H9 (cell line): ENCODE measurements at regions not wholly inside any gene's neighbourhood (a gene's known extent, or its start where the extent isn't known, plus 50 kb on each side); places are given as distances from the start of the nearest gene placed in this dataset.

ENCODE experiments used
- DNase-seq: peaks from one replicate; pipeline ENCODE4 v3.0.0-alpha.2; 2017
- H2AFZ ChIP-seq: one replicate; pipeline ENCODE4 v1.6.1; 2013; ENCODE audit warnings: mild to moderate bottlenecking, low read length, control low read depth, moderate library complexity
- H2AK5ac ChIP-seq: 2 replicates; pipeline ENCODE4 v1.6.1; 2013; ENCODE audit warnings: low read length, control low read depth, mixed read lengths; ENCODE audit not compliant: insufficient read length
- H2BK120ac ChIP-seq: one replicate; pipeline ENCODE4 v1.6.1; 2013; ENCODE audit warnings: low read depth, mild to moderate bottlenecking, low read length, control low read depth, inconsistent platforms; ENCODE audit not compliant: poor library complexity, severe bottlenecking
- H2BK12ac ChIP-seq: 2 replicates; pipeline ENCODE4 v1.6.1; 2013; ENCODE audit warnings: low read length, control low read depth, mixed read lengths, low read depth; ENCODE audit not compliant: insufficient read length
- H2BK15ac ChIP-seq: 2 replicates; pipeline ENCODE4 v1.6.1; 2013; ENCODE audit warnings: low read depth, low read length, control low read depth
- H2BK20ac ChIP-seq: one replicate; pipeline ENCODE4 v1.6.1; 2013; ENCODE audit warnings: low read depth, mild to moderate bottlenecking, low read length, control low read depth, inconsistent platforms; ENCODE audit not compliant: poor library complexity, severe bottlenecking
- H2BK5ac ChIP-seq: 2 replicates; pipeline ENCODE4 v1.6.1; 2013; ENCODE audit warnings: low read length, control low read depth, mixed read lengths; ENCODE audit not compliant: insufficient read length
- H3K14ac ChIP-seq: 2 replicates; pipeline ENCODE4 v1.6.1; 2013; ENCODE audit warnings: low read length, control low read depth; ENCODE audit not compliant: insufficient read depth
- H3K18ac ChIP-seq: 2 replicates; pipeline ENCODE4 v1.6.1; 2013; ENCODE audit warnings: low read depth, mild to moderate bottlenecking, mixed read lengths, low read length, control low read depth; ENCODE audit not compliant: insufficient read length
- H3K23ac ChIP-seq: 2 replicates; pipeline ENCODE4 v1.6.1; 2013; ENCODE audit warnings: low read length, control low read depth, mixed read lengths, low read depth; ENCODE audit not compliant: insufficient read length
- H3K23me2 ChIP-seq: 2 replicates; pipeline ENCODE4 v1.6.1; 2013; ENCODE audit warnings: low read depth, mild to moderate bottlenecking, mixed read lengths, low read length, control low read depth; ENCODE audit not compliant: insufficient read length, poor library complexity, severe bottlenecking
- H3K27ac ChIP-seq: 2 replicates; pipeline ENCODE4 v1.5.1; 2013; ENCODE audit warnings: low read length, control low read depth, mixed read lengths, low read depth; ENCODE audit not compliant: insufficient read length
- H3K27me3 ChIP-seq: 2 replicates; pipeline ENCODE4 v1.6.1; 2013; ENCODE audit warnings: low read length, control low read depth, inconsistent platforms; ENCODE audit not compliant: insufficient read depth
- H3K4ac ChIP-seq: 2 replicates; pipeline ENCODE4 v1.6.1; 2013; ENCODE audit warnings: low read depth, mild to moderate bottlenecking, control low read depth, inconsistent platforms, low read length, moderate library complexity
- H3K4me1 ChIP-seq: 2 replicates; pipeline ENCODE4 v1.6.1; 2013; ENCODE audit warnings: low read length, control low read depth, inconsistent platforms; ENCODE audit not compliant: insufficient read depth
- H3K4me2 ChIP-seq: 2 replicates; pipeline ENCODE4 v1.6.1; 2013; ENCODE audit warnings: low read length, control low read depth, mixed read lengths; ENCODE audit not compliant: insufficient read length, insufficient read depth
- H3K56ac ChIP-seq: 2 replicates; pipeline ENCODE4 v1.6.1; 2013; ENCODE audit warnings: low read depth, mild to moderate bottlenecking, mixed read lengths, low read length, control low read depth; ENCODE audit not compliant: insufficient read length
- H3K79me1 ChIP-seq: 2 replicates; pipeline ENCODE4 v1.6.1; 2013; ENCODE audit warnings: low read depth, mild to moderate bottlenecking, moderate library complexity, low read length, control low read depth, inconsistent platforms; ENCODE audit not compliant: insufficient read depth, poor library complexity, severe bottlenecking
- H3K79me2 ChIP-seq: 2 replicates; pipeline ENCODE4 v1.6.1; 2013; ENCODE audit warnings: low read length, control low read depth, inconsistent platforms; ENCODE audit not compliant: insufficient read depth
- H3K9ac ChIP-seq: 2 replicates; pipeline ENCODE4 v1.6.1; 2013; ENCODE audit warnings: low read length, control low read depth, mixed read lengths; ENCODE audit not compliant: insufficient read length; ENCODE audit errors: extremely low read depth
- H3K9me3 ChIP-seq: one replicate; pipeline ENCODE4 v1.6.1; 2013; ENCODE audit warnings: low read depth, low read length, inconsistent platforms; ENCODE audit not compliant: control insufficient read depth
- H3T11ph ChIP-seq: one replicate; pipeline ENCODE4 v1.6.1; 2013; ENCODE audit warnings: mild to moderate bottlenecking, low read length, control low read depth, inconsistent platforms
- H4K20me1 ChIP-seq: one replicate; pipeline ENCODE4 v1.6.1; 2013; ENCODE audit not compliant: control insufficient read depth, insufficient read length, insufficient read depth
- H4K5ac ChIP-seq: 2 replicates; pipeline ENCODE4 v1.6.1; 2013; ENCODE audit warnings: low read depth, mild to moderate bottlenecking, mixed read lengths, low read length, control low read depth; ENCODE audit not compliant: insufficient read length
- H4K8ac ChIP-seq: replicated peaks from 2 replicates; pipeline ENCODE4 v1.6.1; 2013; ENCODE audit warnings: low read length, control low read depth, mixed read lengths, low read depth; ENCODE audit not compliant: insufficient read length
- H4K91ac ChIP-seq: 2 replicates; pipeline ENCODE4 v1.6.1; 2013; ENCODE audit warnings: low read depth, mild to moderate bottlenecking, moderate library complexity, mixed read lengths, low read length, control low read depth; ENCODE audit not compliant: insufficient read length
- H3K27ac Mint-ChIP-seq, 3 experiments: 2 replicates in 2 of 3; 3 replicates in 1 of 3; pipeline ENCODE4 v1.8.0; 2020 to 2021; ENCODE audit warnings: mixed read lengths in 3 of 3, mild to moderate bottlenecking in 1 of 3, moderate library complexity in 1 of 3
- H3K27me3 Mint-ChIP-seq: 2 replicates; pipeline ENCODE4 v1.8.0; 2021; ENCODE audit warnings: low read depth, mild to moderate bottlenecking, moderate library complexity, mixed read lengths
- H3K36me3 Mint-ChIP-seq, 3 experiments: 2 replicates in 2 of 3; 3 replicates in 1 of 3; pipeline ENCODE4 v1.8.0; 2020 to 2021; ENCODE audit warnings: low read depth in 3 of 3, mixed read lengths in 3 of 3; ENCODE audit not compliant: insufficient read depth in 1 of 3
- H3K4me1 Mint-ChIP-seq, 2 experiments: 2 replicates each; pipeline ENCODE4 v1.8.0; 2020; ENCODE audit warnings: mixed read lengths in 2 of 2
- H3K4me3 Mint-ChIP-seq, 2 experiments: 2 replicates in 1 of 2; 3 replicates in 1 of 2; pipeline ENCODE4 v1.8.0; 2020 to 2021; ENCODE audit warnings: mild to moderate bottlenecking in 2 of 2, mixed read lengths in 2 of 2, moderate library complexity in 1 of 2
- H3K9me3 Mint-ChIP-seq, 2 experiments: 2 replicates in 1 of 2; 3 replicates in 1 of 2; pipeline ENCODE4 v1.8.0; 2020; ENCODE audit warnings: mild to moderate bottlenecking in 2 of 2, mixed read lengths in 2 of 2, moderate library complexity in 1 of 2
- WGBS: extraction: QIAGEN DNeasy Blood & Tissue Kit; methylation state at CpG from one replicate; pipeline ENCODE4 v1.1.7; 2013; ENCODE audit warnings: missing lambda C conversion rate, low lambda C conversion rate, mixed read lengths; ENCODE audit not compliant: insufficient read length; ENCODE audit errors: extremely low coverage; 5-methylcytosine and 5-hydroxymethylcytosine counted together
- TF ChIP-seq, protein P1 (sequence below): fragments of 200-600 bp; sonication (generic); conservative IDR thresholded peaks from 3 replicates; pipeline ENCODE4 v1.8.0; 2021; ENCODE audit warnings: antibody characterized with exemption, mild to moderate bottlenecking

GRCh38 chr2:236853585-236854051 lies 232.1 kb upstream of the COPS8 start:
- Mint-ChIP-seq H3K9me3 (peaks cover 8 to 19% of the 10 kb centered on the region in 2 experiments), H3K4me3 (no peak overlapping the region), H3K4me1 (peaks cover 51 to 57% of the 10 kb centered on the region in 2 experiments), H3K36me3 (peaks cover 6 to 21% (median 8%) of the 10 kb centered on the region in 3 experiments; a peak in 5 of 7 replicates), H3K27me3 (peaks cover 19% of the 10 kb centered on the region), H3K27ac (no peak overlapping the region)
- no peak overlapping the region for H2BK5ac ChIP-seq
- no peaks in the 10 kb centered on the region for H3K9me3 ChIP-seq
- no peak overlapping the region for H2BK12ac ChIP-seq
- H2BK120ac ChIP-seq = no peak overlapping the region
- TF ChIP-seq, protein P1, sequence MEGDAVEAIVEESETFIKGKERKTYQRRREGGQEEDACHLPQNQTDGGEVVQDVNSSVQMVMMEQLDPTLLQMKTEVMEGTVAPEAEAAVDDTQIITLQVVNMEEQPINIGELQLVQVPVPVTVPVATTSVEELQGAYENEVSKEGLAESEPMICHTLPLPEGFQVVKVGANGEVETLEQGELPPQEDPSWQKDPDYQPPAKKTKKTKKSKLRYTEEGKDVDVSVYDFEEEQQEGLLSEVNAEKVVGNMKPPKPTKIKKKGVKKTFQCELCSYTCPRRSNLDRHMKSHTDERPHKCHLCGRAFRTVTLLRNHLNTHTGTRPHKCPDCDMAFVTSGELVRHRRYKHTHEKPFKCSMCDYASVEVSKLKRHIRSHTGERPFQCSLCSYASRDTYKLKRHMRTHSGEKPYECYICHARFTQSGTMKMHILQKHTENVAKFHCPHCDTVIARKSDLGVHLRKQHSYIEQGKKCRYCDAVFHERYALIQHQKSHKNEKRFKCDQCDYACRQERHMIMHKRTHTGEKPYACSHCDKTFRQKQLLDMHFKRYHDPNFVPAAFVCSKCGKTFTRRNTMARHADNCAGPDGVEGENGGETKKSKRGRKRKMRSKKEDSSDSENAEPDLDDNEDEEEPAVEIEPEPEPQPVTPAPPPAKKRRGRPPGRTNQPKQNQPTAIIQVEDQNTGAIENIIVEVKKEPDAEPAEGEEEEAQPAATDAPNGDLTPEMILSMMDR = no peak
- no peak for DNase-seq
- no peaks in the 10 kb centered on the region for H3K79me2 ChIP-seq
- no peaks in the 10 kb centered on the region for H3K23me2 ChIP-seq
- H3K27ac ChIP-seq = no peak overlapping the region
- no peak overlapping the region for H3K4ac ChIP-seq
- no peak overlapping the region for H4K8ac ChIP-seq
- H2BK15ac ChIP-seq = no peak overlapping the region
- peaks cover 2% of the 10 kb centered on the region; the same call in 1 of the 2 replicates for H3K4me1 ChIP-seq
- no peak overlapping the region for H4K91ac ChIP-seq
- no peak overlapping the region for H2AFZ ChIP-seq
- no peak overlapping the region for H3T11ph ChIP-seq
- WGBS = no CpG with 5 or more reads among the region's 13 CpGs
- no peak overlapping the region for H3K14ac ChIP-seq
- no peak overlapping the region for H2BK20ac ChIP-seq
- H2AK5ac ChIP-seq = no peak overlapping the region
- H3K18ac ChIP-seq = no peak overlapping the region
- H3K79me1 ChIP-seq = no peaks in the 10 kb centered on the region
- H3K23ac ChIP-seq = no peak overlapping the region
- H3K27me3 ChIP-seq = no peaks in the 10 kb centered on the region; the same call in 1 of the 2 replicates
- H3K4me2 ChIP-seq = no peak overlapping the region
- no peak overlapping the region for H3K56ac ChIP-seq
- no peaks in the 10 kb centered on the region for H4K20me1 ChIP-seq
- H3K9ac ChIP-seq = no peak overlapping the region
- no peak overlapping the region for H4K5ac ChIP-seq
